Right renal cortex interstitium (tissue), 3 donors: ENCODE measurements at regions not wholly inside any gene's neighbourhood (a gene's known extent, or its start where the extent isn't known, plus 50 kb on each side); places are given as distances from the start of the nearest gene placed in this dataset.

Experiments used
- DNase-seq, 3 donors: peaks; one replicate each; pipeline ENCODE4 v3.0.0-alpha.2; 2013; ENCODE audit warnings: low read depth in 3 of 3, low spot score in 2 of 3

- no peak for DNase-seq
Observed at GRCh38 chr7:88516429-88516828, 209.7 kb upstream of the STEAP4 start.

- no peak for DNase-seq
Observed at GRCh38 chr7:88515301-88515700, 208.6 kb upstream of the STEAP4 start.

- no peak for DNase-seq
Observed at GRCh38 chr7:88509341-88509740, 202.6 kb upstream of the STEAP4 start.

GRCh38 chr7:88500131-88500530 is 193.4 kb upstream of the STEAP4 start:
- no peak for DNase-seq

GRCh38 chr7:88495881-88496725 is 189.4 kb upstream of the STEAP4 start:
- DNase-seq = no peak

GRCh38 chr7:88492153-88492552 is 185.5 kb upstream of the STEAP4 start:
- no peak for DNase-seq

GRCh38 chr7:88490874-88491273 is 184.2 kb upstream of the STEAP4 start:
- DNase-seq = no peak

- DNase-seq = no peak
Observed at GRCh38 chr7:88490161-88490560, 183.5 kb upstream of the STEAP4 start.

GRCh38 chr7:88485821-88486220 is 179.1 kb upstream of the STEAP4 start:
- DNase-seq = no peak

- no peak for DNase-seq
Observed at GRCh38 chr7:88484551-88484950, 177.9 kb upstream of the STEAP4 start.

- no peak for DNase-seq
Observed at GRCh38 chr7:88480896-88481295, 174.2 kb upstream of the STEAP4 start.

- DNase-seq = no peak
Observed at GRCh38 chr7:88480271-88480670, 173.6 kb upstream of the STEAP4 start.

- no peak for DNase-seq
Observed at GRCh38 chr7:88477976-88478375, 171.3 kb upstream of the STEAP4 start.

- DNase-seq = no peak
Observed at GRCh38 chr7:88465600-88465999, 158.9 kb upstream of the STEAP4 start.

- DNase-seq = no peak
Observed at GRCh38 chr7:88462799-88463198, 156.1 kb upstream of the STEAP4 start.

- DNase-seq = no peak
Observed at GRCh38 chr7:88460650-88461049, 154.0 kb upstream of the STEAP4 start.

- DNase-seq = no peak
Observed at GRCh38 chr7:88458946-88459345, 152.3 kb upstream of the STEAP4 start.

GRCh38 chr7:88458279-88458678 is 151.6 kb upstream of the STEAP4 start:
- DNase-seq = no peak

GRCh38 chr7:88457320-88457719 is 150.6 kb upstream of the STEAP4 start:
- DNase-seq = no peak

GRCh38 chr7:88456490-88456889 is 149.8 kb upstream of the STEAP4 start:
- no peak for DNase-seq

- DNase-seq = no peak
Observed at GRCh38 chr7:88455696-88456095, 149.0 kb upstream of the STEAP4 start.

- DNase-seq = no peak
Observed at GRCh38 chr7:88452646-88453045, 146.0 kb upstream of the STEAP4 start.

- no peak for DNase-seq
Observed at GRCh38 chr7:88450874-88451273, 144.2 kb upstream of the STEAP4 start.
